Cardiac muscle cell (in vitro differentiated cells and primary cell): ENCODE measurements at regions not wholly inside any gene's neighbourhood (a gene's known extent, or its start where the extent isn't known, plus 50 kb on each side); places are given as distances from the start of the nearest gene placed in this dataset.

ENCODE experiments used
- DNase-seq, 2 donors: peaks; one replicate each; pipeline versions ENCODE4 v3.0.0 to v3.0.0-alpha.2; 2010 to 2017; ENCODE audit warnings: low read depth in 1 of 2, low spot score in 1 of 2
- H3K27ac ChIP-seq: fragments of 200-600 bp; sonication (generic); 2 replicates; pipeline ENCODE4 v1.5.1; 2016
- H3K27me3 ChIP-seq: fragments of 200-600 bp; sonication (generic); 2 replicates; pipeline ENCODE4 v1.6.0; 2016; ENCODE audit warnings: control low read depth
- H3K36me3 ChIP-seq: fragments of 200-600 bp; sonication (generic); 2 replicates; pipeline ENCODE4 v1.5.1; 2016; ENCODE audit warnings: control low read depth
- H3K4me1 ChIP-seq: fragments of 200-600 bp; sonication (generic); 2 replicates; pipeline ENCODE4 v1.8.1; 2017; ENCODE audit warnings: low read depth, mild to moderate bottlenecking, mixed run types
- H3K4me3 ChIP-seq: fragments of 200-600 bp; sonication (generic); 2 replicates; pipeline ENCODE4 v1.5.1; 2016; ENCODE audit warnings: mild to moderate bottlenecking
- H3K9me3 ChIP-seq: fragments of 200-600 bp; sonication (generic); 2 replicates; pipeline ENCODE4 v1.5.1; 2017; ENCODE audit warnings: low read depth, mild to moderate bottlenecking, control low read depth
- CTCF ChIP-seq: IDR thresholded peaks from 2 replicates; pipeline ENCODE4 v1.5.1; 2012; ENCODE audit warnings: low read depth, mild to moderate bottlenecking, low read length

DNA sequence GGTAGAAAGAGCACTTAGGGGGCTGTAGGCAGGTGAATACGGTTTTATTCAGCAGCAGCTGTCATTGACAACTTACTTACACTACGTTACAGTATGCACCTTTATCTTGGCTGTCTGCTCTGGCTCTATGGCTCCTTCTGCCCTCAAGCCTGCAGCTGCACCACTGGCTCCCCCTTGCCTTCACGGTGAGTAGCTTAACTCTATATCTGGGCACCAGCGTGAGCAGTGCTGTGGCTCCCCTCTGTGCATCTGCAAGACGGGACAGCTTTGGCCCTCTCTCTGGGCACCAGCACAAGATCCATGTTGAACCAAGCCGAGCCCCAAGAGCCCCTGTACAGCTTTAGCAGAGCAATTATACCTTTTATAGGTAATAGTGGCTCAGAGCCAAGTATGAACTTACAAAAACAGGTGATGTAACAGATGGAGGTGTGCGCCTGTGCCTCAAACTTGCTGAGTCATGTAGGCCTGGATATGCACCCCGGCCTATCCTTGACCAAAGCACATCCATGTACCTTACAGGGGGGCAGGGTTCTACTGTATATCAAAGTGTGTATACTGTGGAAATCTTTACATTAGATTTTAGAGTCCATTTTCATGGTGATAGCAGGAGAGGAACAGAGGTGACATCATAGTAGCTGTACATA, 96.9 kb upstream of the CTSC start:
- TF ChIP-seq CTCF = no peak
- no peaks in the 10 kb centered on the region for H3K27me3 ChIP-seq
- H3K9me3 ChIP-seq = no peaks in the 10 kb centered on the region
- no peaks in the 10 kb centered on the region for H3K4me1 ChIP-seq
- H3K36me3 ChIP-seq = no peaks in the 10 kb centered on the region
- H3K27ac ChIP-seq = no peak overlapping the region
- H3K4me3 ChIP-seq = no peak overlapping the region
- no peak for DNase-seq

- no peak overlapping the region for H3K27ac ChIP-seq
- no peaks in the 10 kb centered on the region for H3K27me3 ChIP-seq
- H3K4me1 ChIP-seq = no peaks in the 10 kb centered on the region
- TF ChIP-seq CTCF = no peak
- no peaks in the 10 kb centered on the region for H3K9me3 ChIP-seq
- no peak for DNase-seq
- no peak overlapping the region for H3K4me3 ChIP-seq
- no peaks in the 10 kb centered on the region for H3K36me3 ChIP-seq
Measured at GRCh38 chr11:88433536-88434230, 96.1 kb upstream of the CTSC start.

- Histone ChIP-seq H3K9me3 (no peaks in the 10 kb centered on the region), H3K4me3 (no peak overlapping the region), H3K27ac (no peak overlapping the region), H3K4me1 (no peaks in the 10 kb centered on the region), H3K36me3 (no peaks in the 10 kb centered on the region), H3K27me3 (no peaks in the 10 kb centered on the region)
- no peak for DNase-seq
- no peak for TF ChIP-seq CTCF
Measured at GRCh38 chr11:88431675-88432341, 94.3 kb upstream of the CTSC start.

- no peak for DNase-seq
- no peak overlapping the region for H3K4me3 ChIP-seq
Measured at GRCh38 chr11:88428959-88429358, 91.4 kb upstream of the CTSC start.

DNA sequence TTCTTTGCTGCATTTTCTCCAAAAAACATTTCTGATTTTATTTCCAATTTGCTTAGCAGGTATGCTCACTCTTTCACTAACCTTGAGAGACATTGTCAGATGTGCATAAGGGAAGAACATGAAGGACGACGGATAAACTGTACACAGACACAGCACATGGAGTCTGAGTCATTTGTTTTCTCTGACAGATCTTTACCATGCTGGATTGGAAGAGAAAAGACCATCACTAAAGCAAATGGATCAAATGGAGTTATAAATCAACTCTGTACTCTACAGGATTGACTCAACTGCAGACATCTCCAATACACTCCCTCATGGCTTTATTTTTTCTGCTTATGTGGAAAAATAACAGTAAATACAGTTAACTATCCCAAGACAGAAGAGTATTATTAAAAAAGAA, 90.2 kb upstream of the CTSC start:
- Histone ChIP-seq H3K4me1 (no peaks in the 10 kb centered on the region), H3K4me3 (no peak overlapping the region), H3K9me3 (no peaks in the 10 kb centered on the region), H3K27ac (no peak overlapping the region), H3K27me3 (no peaks in the 10 kb centered on the region), H3K36me3 (no peaks in the 10 kb centered on the region)
- no peak for DNase-seq
- TF ChIP-seq CTCF = no peak

More at GRCh38 chr11:88428959-88429358, 91.4 kb upstream of the CTSC start:
- Histone ChIP-seq H3K9me3 (no peaks in the 10 kb centered on the region), H3K27me3 (no peaks in the 10 kb centered on the region), H3K4me1 (no peaks in the 10 kb centered on the region), H3K27ac (no peak overlapping the region), H3K36me3 (no peaks in the 10 kb centered on the region)
- no peak for TF ChIP-seq CTCF
